AG20443 (cell line): ENCODE measurements at regions not wholly inside any gene's neighbourhood (a gene's known extent, or its start where the extent isn't known, plus 50 kb on each side); places are given as distances from the start of the nearest gene placed in this dataset.
A peak's percentile ranks its signal among the peaks of the same experiment; 100 is the strongest.

Source experiments
- DNase-seq: peaks from one replicate; pipeline ENCODE4 v3.0.0; 2012; ENCODE audit warnings: low spot score, mixed read lengths

DNA sequence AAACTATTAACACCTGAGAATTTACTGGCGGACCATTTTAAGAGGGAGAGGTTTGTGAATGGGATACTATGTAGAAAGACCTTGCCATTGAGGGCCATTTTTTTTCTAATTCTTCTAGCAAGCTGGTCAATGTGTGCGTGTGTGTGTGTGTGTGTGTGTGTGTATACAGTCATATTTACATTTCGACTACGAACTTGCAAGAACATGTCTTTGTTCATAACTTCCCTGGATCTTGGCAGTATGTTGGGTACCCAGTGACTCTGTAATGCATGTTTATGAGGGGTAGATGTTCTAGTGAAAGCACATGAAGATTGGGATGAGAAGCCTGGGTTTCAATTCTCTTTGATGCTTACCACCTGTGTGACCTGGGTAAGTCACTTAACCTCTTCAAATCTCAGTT is 133.6 kb downstream of the UBE2E3 start:
- no peak for DNase-seq

DNA sequence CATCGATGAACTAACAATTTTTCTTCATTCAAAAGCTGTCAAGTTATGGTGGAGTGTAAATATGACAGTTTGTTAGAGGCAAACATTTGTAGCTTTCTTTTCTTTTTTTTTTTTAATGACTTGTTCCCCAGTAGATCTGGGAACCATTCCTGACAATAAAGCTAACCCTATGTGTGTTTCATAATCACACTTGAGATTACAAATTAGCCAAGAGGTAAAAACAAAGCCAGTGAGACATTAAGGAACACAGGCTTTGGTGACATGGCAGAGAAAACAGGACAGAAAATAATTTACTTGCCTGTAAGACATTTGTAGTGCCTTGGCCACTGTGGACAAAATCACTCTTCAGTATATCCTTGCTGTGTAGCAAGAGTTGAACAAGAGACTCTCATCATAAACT is 135.9 kb downstream of the UBE2E3 start:
- DNase-seq = no peak

DNA sequence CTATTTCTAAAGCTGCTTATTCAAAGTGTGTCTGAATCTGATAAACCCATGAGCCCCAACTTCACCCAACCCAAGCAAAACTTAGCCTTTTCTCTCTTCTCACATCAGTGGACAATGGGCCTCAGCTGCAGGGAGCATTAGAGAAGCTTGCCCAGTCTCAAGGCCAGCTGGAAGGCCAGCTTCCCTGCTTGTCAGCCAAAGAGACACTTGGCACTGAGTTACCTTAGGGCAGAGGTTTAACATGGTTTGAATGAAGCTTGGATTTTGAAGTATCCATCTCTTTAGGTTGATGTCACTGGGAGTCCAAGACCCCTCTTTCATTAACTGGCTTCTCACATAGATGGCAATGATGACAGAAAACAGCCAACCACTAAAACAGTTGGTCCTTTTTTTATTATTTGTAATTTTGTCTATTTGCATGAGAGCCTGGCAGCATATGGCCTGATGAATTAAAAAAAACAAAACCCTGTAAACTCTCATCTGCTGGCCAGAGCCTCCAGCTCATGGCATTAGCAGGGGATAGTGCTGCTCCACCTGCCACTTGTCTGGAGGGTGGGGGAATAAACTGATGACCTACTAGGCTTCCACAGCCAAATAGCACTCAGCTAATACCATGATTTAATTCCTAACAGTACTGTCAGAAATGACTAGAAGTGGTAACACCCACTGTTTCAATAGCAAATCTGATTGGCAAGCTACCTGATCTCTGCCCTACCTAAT is 137.0 kb downstream of the UBE2E3 start:
- DNase-seq = no peak

DNA sequence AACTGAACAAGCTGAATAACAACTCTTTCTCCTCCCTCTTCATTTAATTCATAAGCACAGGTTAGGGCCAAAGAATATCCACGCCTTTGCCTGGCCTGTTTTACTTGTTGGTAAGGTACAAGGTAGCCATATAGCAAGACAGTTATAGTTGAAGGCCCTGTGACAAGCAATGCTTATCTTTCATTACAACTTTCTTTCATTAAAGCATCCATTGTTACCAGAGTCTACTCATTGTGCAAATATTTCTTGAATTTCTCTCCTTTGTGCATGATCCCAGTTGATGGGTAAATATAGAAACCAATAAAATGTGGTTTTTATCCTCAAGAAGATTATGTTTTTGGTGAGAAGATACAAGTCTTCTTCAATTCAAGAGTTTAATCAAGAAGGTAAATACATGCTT is 140.2 kb downstream of the UBE2E3 start:
- no peak for DNase-seq

DNA sequence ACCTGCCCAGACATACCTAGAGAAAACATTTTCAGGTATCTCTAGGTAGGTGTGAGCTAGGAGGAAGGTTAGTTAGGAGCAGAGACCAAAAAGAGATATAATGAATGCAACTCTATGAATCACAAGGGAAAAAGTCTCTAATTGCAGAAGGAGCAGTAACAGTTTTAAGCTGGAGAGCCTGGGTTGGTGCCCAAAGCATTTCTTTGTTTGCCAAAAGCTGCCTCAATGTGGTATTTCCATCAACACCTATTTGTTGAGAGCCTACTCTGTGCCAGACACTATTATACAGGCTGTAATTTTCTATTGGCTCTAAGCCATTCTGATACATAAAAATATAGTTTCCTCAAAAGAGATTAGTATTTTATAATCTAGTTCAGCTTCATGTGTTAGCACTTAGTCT is 141.6 kb downstream of the UBE2E3 start:
- DNase-seq = no peak

DNA sequence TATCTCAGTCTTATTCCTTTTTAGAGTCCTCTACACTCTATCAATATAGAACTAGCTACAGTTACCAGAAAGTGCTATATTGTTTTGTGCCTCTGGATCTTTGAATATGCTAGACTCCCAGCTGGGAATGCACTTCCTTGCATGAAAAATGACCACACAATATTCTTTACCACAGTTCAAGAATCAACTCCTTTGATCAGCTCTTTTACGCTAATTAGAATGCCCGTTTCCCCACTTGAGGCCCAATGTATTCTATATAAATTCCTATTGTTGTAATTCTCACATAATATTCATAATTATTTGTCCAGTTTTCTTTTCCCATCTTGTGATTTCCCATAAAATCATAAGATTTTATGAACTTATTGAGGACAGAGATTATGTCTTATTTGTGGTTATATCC is 142.2 kb downstream of the UBE2E3 start:
- no peak for DNase-seq

DNA sequence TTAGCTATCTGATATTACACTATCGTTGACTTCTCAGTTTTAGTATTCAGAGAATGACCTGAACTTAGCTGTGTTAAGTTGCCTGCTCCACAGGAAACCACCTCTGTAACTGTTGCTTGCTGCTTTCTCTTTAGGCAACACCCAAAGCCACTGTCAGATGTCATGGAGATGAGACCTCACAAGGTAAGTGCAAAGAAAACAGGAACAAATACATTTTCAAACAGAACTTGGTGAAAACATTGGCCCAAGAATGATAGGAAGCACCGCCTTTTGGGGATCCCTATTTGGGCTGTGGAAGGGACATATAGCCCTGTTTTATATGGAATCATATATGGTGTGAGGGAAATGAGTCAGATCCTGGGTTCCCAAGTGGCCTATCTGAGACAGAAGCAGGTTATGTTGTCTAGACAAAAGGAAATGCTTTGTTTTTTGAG is 143.4 kb downstream of the UBE2E3 start:
- DNase-seq = no peak

DNA sequence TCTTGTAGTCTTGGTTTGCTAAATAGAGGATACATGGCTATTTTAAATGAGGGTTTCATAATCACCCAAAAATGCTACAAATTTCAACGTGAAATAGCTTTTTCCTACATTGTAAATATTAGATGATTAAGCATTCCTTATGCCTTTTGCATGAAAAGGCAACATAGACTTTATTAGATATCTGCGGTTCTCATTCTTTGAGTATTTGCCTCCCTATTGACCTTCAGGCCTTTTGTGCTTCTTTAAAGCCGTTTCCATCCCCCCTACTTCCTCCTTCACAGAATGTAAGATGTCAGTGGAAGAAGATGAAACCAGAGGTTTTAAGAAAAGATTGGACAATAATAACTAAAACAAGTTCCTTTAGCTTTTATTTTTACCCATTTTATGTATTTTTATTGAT is 144.1 kb downstream of the UBE2E3 start:
- no peak for DNase-seq

DNA sequence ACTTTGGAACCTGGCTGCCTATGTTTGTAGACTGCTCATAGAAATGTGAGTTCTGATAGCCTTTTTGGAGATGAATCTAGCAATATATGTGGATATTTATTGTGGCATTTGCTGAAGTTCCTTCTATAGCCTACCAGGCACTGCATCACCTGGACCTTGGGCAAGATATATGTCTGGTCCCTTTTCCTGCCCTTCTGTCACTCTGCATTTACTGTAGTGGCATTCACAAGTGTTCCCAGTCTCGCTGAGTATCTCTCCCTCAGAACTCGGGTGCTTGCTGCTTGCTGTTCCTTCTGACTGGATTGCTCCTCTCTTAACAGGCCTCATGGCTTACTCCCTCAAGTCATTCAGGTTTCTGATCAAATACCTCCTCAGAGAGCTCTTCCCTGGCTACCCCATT is 145.0 kb downstream of the UBE2E3 start:
- no peak for DNase-seq

DNA sequence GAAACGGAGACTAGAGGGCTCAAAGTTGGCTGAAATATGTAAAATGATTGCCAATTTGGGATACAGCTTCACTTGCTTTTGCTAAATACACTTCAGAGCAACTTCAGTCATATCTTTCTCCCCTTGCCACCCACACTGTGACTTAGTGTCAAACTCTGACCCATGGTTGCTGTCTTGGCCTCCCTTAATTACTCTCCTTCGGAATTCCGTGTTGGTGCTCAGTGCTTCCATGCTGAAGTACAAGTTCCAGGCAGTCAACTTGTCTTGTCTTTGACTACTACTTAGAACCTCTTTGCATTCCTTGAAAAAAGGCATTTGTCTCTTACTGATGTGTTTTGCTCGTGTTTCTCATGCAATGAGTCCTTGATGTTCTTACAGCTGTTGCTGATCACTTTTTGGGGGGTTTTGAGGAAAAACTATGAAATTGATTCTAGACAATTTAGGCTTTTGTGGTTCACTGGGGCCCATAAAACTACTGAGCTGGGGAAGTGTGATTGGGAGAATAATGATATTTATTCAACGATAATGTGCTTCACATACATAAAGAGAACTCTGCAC is 146.0 kb downstream of the UBE2E3 start:
- DNase-seq = no peak

DNA sequence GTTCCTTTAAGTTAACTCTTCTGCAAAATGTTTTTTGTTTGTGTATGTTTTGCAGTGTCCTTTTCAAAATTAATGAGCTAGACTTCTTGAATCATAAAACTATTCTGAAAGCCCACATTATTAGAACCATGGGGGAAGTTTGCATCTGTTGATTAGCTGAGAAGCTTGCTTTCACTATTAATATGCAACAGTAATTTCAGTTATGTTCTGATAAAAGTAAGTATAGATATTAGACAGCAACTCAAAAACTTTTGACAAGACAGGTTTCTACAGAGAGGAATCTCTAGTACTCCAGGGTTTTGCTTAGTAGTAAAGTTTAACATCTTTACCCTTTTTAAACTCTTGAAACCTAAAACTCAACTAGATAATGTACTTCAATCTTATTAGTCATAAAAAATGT is 147.8 kb downstream of the UBE2E3 start:
- no peak for DNase-seq

DNA sequence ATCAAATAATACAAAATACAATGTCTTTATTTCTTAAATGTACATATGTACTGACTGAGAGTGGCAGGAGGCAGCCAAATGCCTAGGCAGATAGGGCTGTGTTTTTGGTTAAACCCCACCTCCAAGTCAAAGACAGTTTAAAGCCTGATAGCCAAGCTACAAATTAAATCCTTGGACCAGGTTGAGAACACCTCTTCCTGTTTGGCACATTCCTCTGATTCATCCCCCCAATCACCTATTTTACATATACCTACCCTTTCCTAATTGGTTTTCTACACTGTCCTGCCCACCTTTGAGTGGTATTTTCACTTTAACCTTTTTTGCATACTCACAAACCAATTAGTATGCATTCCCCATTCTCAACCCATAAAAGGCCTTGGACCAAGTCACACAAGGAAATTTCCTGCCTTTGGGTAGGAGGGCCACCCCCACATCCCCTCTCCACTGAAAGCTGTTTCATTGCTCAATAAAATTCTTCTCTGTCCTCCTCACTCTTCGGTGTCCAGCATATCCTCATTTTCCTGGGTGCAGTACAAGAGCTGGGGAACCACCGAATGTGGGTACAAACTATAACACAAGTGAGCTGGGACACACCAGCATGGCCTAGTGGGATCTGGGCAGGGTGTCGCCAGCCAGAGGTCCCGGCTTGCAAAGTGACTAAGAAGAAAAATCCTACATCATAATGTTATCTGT is 149.1 kb downstream of the UBE2E3 start:
- DNase-seq = no peak

DNA sequence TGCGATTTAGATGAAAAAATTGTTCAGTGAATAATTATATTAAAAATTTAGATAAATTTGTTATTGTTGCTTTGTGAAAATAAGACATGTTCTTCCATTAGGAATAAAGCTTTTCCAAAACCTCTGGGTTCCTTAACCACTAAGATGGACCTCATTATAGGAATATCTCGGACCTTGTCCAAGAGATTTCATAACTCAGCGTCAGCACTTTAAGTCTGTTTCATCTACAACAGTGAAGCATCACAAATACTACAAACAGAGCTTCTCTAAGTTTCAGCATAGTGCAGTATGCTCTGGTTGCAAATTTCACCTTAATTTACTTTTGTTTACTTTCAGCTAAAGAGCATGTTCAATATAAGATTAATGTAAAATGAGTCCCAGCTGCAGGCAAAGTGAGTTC is 150.3 kb downstream of the UBE2E3 start:
- peak; percentile 21 for DNase-seq

DNA sequence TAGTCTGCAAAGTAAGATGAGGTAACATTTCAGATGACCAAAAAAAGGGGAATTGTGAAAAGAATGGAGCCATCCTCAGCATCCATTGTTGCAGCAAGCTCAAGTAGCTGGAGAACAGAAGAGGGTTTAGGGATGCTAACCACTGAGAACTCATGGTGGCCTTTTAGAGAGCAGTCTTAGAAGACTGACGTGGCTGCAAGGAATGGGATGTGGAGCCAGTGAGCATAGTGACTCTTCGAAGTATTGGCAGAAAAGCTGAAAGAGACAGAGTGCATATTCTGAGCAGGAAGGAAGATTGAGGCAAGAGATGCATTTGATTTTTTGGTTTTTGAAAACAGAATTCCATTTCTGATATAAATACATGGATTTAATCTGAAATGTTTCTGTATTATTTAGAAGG is 151.2 kb downstream of the UBE2E3 start:
- no peak for DNase-seq

DNA sequence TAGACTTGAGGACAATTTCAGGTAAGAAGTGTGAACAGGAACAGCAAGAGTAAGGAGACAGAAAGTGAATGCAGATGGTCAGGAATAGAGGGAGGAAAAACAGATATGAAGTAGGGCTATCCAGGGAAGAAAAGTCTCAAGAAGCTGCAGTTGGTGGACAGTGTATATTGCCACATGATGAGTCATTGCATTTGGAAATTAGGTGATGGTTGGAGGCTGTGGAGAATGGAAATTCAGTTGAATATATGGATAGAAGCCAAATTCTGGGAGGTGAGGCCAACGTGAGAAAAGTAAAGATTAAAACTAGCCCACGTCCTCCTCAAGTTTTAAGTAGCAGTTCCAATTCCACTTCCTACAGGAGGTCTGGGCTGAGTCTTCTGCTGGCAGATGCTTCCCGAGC is 158.4 kb downstream of the UBE2E3 start:
- DNase-seq = peak; percentile 15

DNA sequence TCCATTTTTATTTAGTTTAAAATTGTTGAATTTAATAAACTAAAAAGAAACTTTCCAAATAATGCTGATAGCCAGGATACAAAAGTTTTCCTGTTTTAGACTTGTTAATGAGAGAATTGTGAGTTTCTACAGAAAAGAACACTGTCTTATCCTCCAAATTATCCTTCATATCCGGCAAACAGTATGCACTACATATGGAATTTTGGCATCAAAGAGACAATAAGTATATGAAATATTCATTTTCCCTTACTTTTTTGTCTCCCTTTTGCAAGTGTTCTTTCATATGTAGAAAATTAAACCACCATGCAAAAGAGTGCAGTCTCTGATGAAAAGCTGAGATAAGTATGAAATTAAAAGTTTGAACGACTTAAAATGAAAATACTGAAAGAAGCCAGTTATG is 159.4 kb downstream of the UBE2E3 start:
- DNase-seq = no peak

DNA sequence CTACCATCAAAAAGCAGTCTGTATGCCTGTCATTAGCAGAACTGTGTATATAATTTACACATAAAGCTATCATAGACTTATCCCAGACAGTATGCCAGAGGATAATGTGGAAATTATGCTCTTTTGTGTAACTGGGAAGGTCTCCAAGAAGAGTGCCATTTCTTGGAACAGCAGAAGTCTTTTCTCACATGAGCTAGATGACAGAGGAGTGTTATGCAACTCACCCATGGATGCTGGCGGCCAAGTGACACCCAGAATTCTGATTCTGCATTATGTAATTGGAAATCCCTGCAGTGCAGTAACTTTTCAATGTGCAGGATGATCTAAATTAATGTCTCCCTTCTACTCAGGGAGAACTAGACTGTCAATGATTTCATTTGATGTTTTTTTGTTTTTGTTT is 160.0 kb downstream of the UBE2E3 start:
- DNase-seq = peak; percentile 54

DNA sequence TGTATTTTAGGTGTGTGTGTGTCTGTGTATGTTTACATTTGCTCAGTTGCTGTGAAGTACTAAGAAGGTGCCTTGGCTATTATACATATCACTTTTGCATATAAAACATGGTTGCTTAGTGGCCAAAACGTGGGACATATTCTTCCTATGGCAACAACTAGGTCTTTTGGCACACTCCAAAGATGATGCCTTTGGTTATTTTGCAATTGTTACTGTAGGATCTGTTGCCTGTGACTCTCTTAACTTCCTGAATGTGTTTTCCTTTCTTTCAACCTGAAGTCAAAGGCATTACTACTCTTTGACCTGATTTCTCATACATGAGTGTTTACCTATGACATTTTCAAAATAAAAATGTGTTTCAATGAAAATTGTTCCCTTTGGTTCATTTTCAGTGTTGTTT is 160.5 kb downstream of the UBE2E3 start:
- no peak for DNase-seq

DNA sequence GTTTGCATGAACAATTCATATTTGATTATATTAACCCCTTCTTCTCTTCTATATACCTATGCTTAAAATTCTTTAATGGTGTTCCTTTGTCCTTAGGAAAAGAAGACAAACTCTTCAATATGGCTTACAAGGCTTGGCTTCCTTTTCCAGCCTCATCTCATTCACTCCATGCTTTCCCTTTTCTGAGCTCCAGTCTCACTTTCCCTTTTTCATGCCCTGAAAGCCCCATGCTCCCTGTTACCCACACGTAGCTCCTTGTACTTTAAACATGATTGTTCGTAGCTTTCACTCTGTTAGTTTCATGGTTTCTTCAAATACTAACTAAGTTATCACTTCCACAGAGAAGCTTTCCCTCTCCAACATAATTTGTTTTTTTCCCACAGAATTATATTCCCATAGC is 161.3 kb downstream of the UBE2E3 start:
- DNase-seq = no peak

DNA sequence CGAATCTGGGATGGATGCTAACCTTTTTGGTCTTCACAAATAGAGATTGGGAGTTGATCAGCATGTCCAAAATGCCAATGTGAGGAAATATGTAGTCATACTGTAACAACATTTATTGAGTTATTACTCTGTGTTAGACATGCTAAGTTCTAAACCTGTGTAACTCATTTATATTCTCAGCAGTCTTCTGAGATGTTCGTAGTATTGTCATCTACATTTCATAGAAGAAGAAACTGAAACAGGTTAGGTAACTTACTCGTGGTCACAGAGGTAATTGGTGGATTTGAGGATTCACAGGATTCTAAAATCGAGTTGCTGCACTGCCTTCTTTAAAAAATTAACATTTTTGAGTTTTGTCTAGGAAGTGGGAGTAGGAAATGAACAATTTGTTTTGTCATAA is 162.1 kb downstream of the UBE2E3 start:
- DNase-seq = no peak

DNA sequence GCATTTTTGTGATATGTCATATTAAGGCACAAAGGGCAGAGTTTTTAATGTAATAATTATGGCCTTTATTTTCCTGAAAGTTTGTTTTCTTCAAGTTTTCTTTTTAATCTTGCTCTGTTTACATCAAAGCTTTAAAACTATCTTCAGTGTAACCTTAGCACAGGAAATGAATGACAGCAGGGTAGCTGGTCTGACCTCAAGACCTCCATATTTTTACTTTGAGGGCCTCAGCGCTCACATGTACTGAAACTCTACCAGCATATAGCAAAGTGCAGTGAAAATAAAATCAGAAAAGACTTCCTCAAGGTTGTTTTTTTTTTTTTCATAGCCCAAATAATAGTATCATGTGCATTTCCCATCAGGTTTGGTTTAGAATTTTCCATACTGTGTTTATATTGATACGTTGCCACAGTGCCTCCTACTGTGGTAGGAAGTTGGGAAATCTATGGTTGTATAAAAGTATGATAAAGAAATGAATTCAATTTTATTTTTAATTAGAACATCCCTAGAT is 163.4 kb downstream of the UBE2E3 start:
- DNase-seq = no peak

DNA sequence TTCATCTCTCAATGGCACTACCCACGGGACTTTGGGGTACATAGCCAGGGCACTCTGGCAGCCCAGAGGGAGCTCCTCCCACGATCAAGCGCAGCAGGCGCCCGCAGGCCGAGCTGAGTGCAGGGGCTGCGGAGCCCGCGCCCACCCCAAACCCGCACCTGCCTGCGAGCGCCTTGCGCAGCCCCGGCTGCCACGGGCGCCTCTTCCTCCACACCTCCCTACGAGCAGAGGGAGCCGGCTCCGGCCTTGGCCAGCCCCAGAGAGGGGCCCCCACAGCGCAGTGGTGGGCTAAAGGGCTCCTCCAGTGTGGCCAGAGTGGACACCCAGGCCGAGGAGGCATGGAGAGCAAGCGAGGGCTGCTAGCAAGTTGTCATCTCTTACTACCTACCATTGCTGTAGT is 165.2 kb downstream of the UBE2E3 start:
- no peak for DNase-seq

DNA sequence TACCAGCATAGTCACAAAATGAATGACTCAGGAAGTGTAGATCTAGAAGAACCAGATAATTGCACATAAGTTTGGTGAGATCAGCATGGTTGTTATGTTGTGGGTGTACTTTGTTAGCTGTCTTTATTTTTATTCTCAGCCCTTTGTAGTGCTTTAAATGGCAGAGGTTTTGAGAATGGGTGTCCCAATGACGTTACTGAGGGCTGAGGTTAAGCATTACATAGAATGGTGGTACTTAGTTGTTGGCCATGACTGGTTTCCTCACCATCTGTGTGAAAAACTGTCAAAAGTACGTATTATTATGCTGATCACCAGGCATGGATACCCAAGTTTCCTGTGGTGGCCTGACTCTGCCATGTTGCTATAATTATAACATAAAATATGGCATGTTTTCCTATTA is 165.8 kb downstream of the UBE2E3 start:
- no peak for DNase-seq

DNA sequence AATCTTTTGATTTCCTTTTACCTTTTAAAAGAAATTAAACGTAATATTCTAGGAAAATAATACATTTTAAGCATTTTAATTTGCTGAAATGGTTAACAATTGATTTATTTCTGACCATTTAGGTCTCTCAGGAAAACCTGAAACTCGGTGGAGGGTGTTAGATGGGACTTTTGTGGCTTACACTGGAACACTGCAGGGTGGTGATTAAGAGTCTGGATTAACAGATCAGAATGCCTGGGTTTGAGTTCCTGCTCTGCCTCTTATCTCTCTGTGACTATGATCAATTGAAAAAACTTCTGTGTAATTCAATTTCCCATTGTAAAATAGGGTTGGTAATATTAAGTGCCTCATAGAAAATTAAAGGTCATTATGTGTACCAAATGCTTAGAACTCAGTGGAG is 168.7 kb downstream of the UBE2E3 start:
- DNase-seq = no peak
